HEK293 (cell line): ENCODE measurements at regions not wholly inside any gene's neighbourhood (a gene's known extent, or its start where the extent isn't known, plus 50 kb on each side); places are given as distances from the start of the nearest gene placed in this dataset.

Experiments
- CTCF ChIA-PET: fragments of 350-600 bp; formaldehyde crosslinking; extraction: SDS; loops from one replicate; lab custom pipeline; 2021; ENCODE audit warnings: antibody characterized with exemption; lab: Yijun Ruan, JAX
- POLR2A ChIA-PET: fragments of 300-600 bp; formaldehyde crosslinking; extraction: SDS; loops from one replicate; lab custom pipeline; 2020; ENCODE audit warnings: antibody characterized with exemption, inconsistent platforms; lab: Yijun Ruan, JAX
- H3K27ac ChIP-seq: fragments of 200-500 bp; sonication (Bioruptor generic); 2 replicates; pipeline ENCODE4 v1.5.1; 2014; ENCODE audit warnings: low read depth, low read length, control low read depth, inconsistent platforms; ENCODE audit errors: extremely low read depth
- H3K36me3 ChIP-seq, 2 experiments: fragments of 200-500 bp in 1 of 2; sonication (Bioruptor generic) in 1 of 2; 1 replicate in 1 of 2; 2 replicates in 1 of 2; pipeline ENCODE4 v1.5.1; 2014 to 2017; ENCODE audit warnings: inconsistent platforms in 2 of 2, low read length in 2 of 2; ENCODE audit not compliant: control insufficient read depth in 2 of 2, insufficient read depth in 1 of 2
- H3K4me1 ChIP-seq: fragments of 200-500 bp; sonication (Bioruptor generic); 2 replicates; pipeline ENCODE4 v1.5.1; 2014; ENCODE audit warnings: mild to moderate bottlenecking, low read length, inconsistent platforms; ENCODE audit not compliant: control insufficient read depth, insufficient read depth
- H3K4me3 ChIP-seq: 2 replicates; pipeline ENCODE4 v1.5.1; 2011; ENCODE audit warnings: low read depth, mild to moderate bottlenecking, control low read depth, low read length, moderate library complexity
- H3K9me3 ChIP-seq: fragments of 200-500 bp; sonication (Bioruptor generic); 2 replicates; pipeline ENCODE4 v1.5.1; 2014; ENCODE audit warnings: low read depth, low read length, inconsistent platforms; ENCODE audit not compliant: control insufficient read depth, insufficient read depth
- KLF1 ChIP-seq: fragments of 450-650 bp; formaldehyde crosslinking; IDR thresholded peaks from 2 replicates; pipeline ENCODE4 v1.5.1; 2016; ENCODE audit warnings: missing biosample characterization, missing genetic modification characterization
- KLF10 ChIP-seq: fragments of 450-650 bp; IDR thresholded peaks from 2 replicates; pipeline ENCODE4 v1.5.1; 2018; ENCODE audit warnings: missing biosample characterization, mild to moderate bottlenecking, missing genetic modification characterization
- PRDM1 ChIP-seq: fragments of 450-650 bp; formaldehyde crosslinking; IDR thresholded peaks from 2 replicates; pipeline ENCODE4; 2016; ENCODE audit warnings: missing biosample characterization, missing genetic modification characterization
- SETDB1 ChIP-seq: IDR thresholded peaks from one replicate; pipeline ENCODE4 v1.6.1; 2017; ENCODE audit warnings: mild to moderate bottlenecking, low read length, moderate library complexity, mixed read lengths; ENCODE audit not compliant: insufficient read length
- YY2 ChIP-seq: fragments of 450-650 bp; formaldehyde crosslinking; IDR thresholded peaks from 2 replicates; pipeline ENCODE4 v1.5.1; 2016; ENCODE audit warnings: missing biosample characterization, missing genetic modification characterization
- ZBTB1 ChIP-seq: fragments of 450-650 bp; formaldehyde crosslinking; IDR thresholded peaks from 2 replicates; pipeline ENCODE4 v1.5.1; 2016; ENCODE audit warnings: missing biosample characterization, missing genetic modification characterization
- ZBTB17 ChIP-seq: fragments of 450-650 bp; formaldehyde crosslinking; IDR thresholded peaks from 2 replicates; pipeline ENCODE4 v1.5.1; 2016; ENCODE audit warnings: missing biosample characterization, missing genetic modification characterization
- ZBTB21 ChIP-seq: fragments of 450-650 bp; formaldehyde crosslinking; IDR thresholded peaks from 2 replicates; pipeline ENCODE4 v1.5.1; 2017; ENCODE audit warnings: missing biosample characterization, missing genetic modification characterization
- ZFP69B ChIP-seq: fragments of 450-650 bp; formaldehyde crosslinking; IDR thresholded peaks from 2 replicates; pipeline ENCODE4 v1.5.1; 2016; ENCODE audit warnings: missing biosample characterization, missing genetic modification characterization
- ZNF184 ChIP-seq: fragments of 450-650 bp; IDR thresholded peaks from 2 replicates; pipeline ENCODE4 v1.5.1; 2018; ENCODE audit warnings: missing biosample characterization, mild to moderate bottlenecking, missing genetic modification characterization
- ZNF211 ChIP-seq: fragments of 450-650 bp; formaldehyde crosslinking; IDR thresholded peaks from 2 replicates; pipeline ENCODE4 v1.5.1; 2016; ENCODE audit warnings: low read depth, missing biosample characterization, missing genetic modification characterization
- ZNF350 ChIP-seq: fragments of 450-650 bp; formaldehyde crosslinking; IDR thresholded peaks from 2 replicates; pipeline ENCODE4 v1.5.0; 2017; ENCODE audit warnings: missing biosample characterization, mild to moderate bottlenecking, missing genetic modification characterization
- ZNF354C ChIP-seq: fragments of 450-650 bp; formaldehyde crosslinking; IDR thresholded peaks from 2 replicates; pipeline ENCODE4 v1.5.1; 2016; ENCODE audit warnings: missing biosample characterization, missing genetic modification characterization, low read depth, borderline replicate concordance
- ZNF514 ChIP-seq: fragments of 450-650 bp; formaldehyde crosslinking; IDR thresholded peaks from 2 replicates; pipeline ENCODE4 v1.5.1; 2016; ENCODE audit warnings: missing biosample characterization, missing genetic modification characterization
- ZNF530 ChIP-seq: fragments of 450-650 bp; formaldehyde crosslinking; IDR thresholded peaks from 2 replicates; pipeline ENCODE4 v1.5.1; 2016; ENCODE audit warnings: low read depth, missing biosample characterization, missing genetic modification characterization
- ZNF544 ChIP-seq: fragments of 450-650 bp; formaldehyde crosslinking; IDR thresholded peaks from 2 replicates; pipeline ENCODE4 v1.5.0; 2017; ENCODE audit warnings: missing biosample characterization, missing genetic modification characterization
- ZNF549 ChIP-seq: fragments of 450-650 bp; IDR thresholded peaks from 2 replicates; pipeline ENCODE4 v1.5.1; 2018; ENCODE audit warnings: missing biosample characterization, missing genetic modification characterization, mild to moderate bottlenecking, inconsistent platforms, moderate library complexity
- ZNF600 ChIP-seq: fragments of 450-650 bp; formaldehyde crosslinking; IDR thresholded peaks from 2 replicates; pipeline ENCODE4 v1.5.1; 2016; ENCODE audit warnings: missing biosample characterization, missing genetic modification characterization
- ZNF624 ChIP-seq: fragments of 450-650 bp; formaldehyde crosslinking; IDR thresholded peaks from 2 replicates; pipeline ENCODE4 v1.5.1; 2017; ENCODE audit warnings: missing biosample characterization, missing genetic modification characterization
- ZSCAN16 ChIP-seq: fragments of 450-650 bp; formaldehyde crosslinking; IDR thresholded peaks from 2 replicates; pipeline ENCODE4 v1.5.1; 2016; ENCODE audit warnings: missing biosample characterization, missing genetic modification characterization
- ZSCAN23 ChIP-seq: fragments of 450-650 bp; formaldehyde crosslinking; IDR thresholded peaks from 2 replicates; pipeline ENCODE4 v1.5.1; 2016; ENCODE audit warnings: missing biosample characterization, missing genetic modification characterization
- TF ChIP-seq, protein P1 (sequence below): fragments of 450-650 bp; formaldehyde crosslinking; IDR thresholded peaks from 2 replicates; pipeline ENCODE4 v1.5.1; 2016; ENCODE audit warnings: missing biosample characterization, missing genetic modification characterization
- TF ChIP-seq, protein P2 (sequence below): fragments of 450-650 bp; formaldehyde crosslinking; IDR thresholded peaks from 2 replicates; pipeline ENCODE4 v1.5.1; 2016; ENCODE audit warnings: missing biosample characterization, missing genetic modification characterization
- TF ChIP-seq, protein P3 (sequence below): fragments of 450-650 bp; formaldehyde crosslinking; IDR thresholded peaks from 2 replicates; pipeline ENCODE4 v1.5.1; 2016; ENCODE audit warnings: missing biosample characterization, missing genetic modification characterization
- TF ChIP-seq, protein P4 (sequence below): fragments of 450-650 bp; formaldehyde crosslinking; optimal IDR thresholded peaks from 2 replicates; pipeline ENCODE3; 2016; ENCODE audit warnings: missing biosample characterization, mild to moderate bottlenecking, missing genetic modification characterization
- TF ChIP-seq, protein P5 (sequence below): fragments of 450-650 bp; formaldehyde crosslinking; IDR thresholded peaks from 2 replicates; pipeline ENCODE4 v1.5.1; 2016; ENCODE audit warnings: missing biosample characterization, missing genetic modification characterization

DNA sequence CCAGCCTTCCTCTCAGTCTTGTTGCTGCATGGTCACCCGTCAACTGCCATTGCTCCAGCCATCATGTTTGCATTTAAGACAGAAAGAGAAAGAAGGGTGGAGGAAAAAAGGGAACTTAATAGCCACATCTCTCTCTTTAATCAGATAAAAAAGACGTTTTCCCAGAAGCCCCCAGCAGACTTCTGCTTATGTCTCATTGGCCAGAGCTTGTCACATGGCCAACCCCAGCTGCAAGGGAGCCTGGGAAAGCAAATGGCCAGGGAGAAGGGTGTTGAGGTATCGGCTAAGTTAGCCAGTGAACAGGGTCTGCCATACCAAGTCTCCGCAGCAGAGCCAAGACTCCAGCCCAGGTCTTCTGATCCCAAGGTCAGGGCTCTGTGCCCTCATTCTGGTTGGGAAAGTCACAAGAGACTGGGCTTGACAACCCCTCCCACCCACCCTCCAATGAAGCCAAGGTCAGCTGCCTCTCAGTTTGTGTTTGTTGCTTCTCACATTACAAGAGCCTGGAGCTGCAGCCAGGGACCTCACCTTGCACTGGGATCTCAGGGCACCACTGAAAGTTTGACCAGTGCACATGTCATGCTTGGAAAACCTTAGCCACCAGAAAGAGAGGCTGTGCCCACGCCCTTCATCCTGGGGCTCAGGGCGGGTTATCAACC lies 80.3 kb upstream of the LYZL2 start:
- H3K9me3 ChIP-seq = no peaks in the 10 kb centered on the region
- POLR2A ChIA-PET = no interaction called here
- H3K27ac ChIP-seq = no peak overlapping the region
- TF ChIP-seq ZNF530 (tag by site-specific recombination) = no peak
- no peak for TF ChIP-seq ZNF624 (tag by site-specific recombination)
- no peak for TF ChIP-seq ZNF549 (tag by site-specific recombination)
- no peak for TF ChIP-seq ZNF514
- TF ChIP-seq ZBTB17 (tag by site-specific recombination) = no peak
- TF ChIP-seq, protein P1, sequence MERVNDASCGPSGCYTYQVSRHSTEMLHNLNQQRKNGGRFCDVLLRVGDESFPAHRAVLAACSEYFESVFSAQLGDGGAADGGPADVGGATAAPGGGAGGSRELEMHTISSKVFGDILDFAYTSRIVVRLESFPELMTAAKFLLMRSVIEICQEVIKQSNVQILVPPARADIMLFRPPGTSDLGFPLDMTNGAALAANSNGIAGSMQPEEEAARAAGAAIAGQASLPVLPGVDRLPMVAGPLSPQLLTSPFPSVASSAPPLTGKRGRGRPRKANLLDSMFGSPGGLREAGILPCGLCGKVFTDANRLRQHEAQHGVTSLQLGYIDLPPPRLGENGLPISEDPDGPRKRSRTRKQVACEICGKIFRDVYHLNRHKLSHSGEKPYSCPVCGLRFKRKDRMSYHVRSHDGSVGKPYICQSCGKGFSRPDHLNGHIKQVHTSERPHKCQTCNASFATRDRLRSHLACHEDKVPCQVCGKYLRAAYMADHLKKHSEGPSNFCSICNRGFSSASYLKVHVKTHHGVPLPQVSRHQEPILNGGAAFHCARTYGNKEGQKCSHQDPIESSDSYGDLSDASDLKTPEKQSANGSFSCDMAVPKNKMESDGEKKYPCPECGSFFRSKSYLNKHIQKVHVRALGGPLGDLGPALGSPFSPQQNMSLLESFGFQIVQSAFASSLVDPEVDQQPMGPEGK (tag by site-specific recombination) = no peak
- no peak for TF ChIP-seq ZNF184 (tag by site-specific recombination)
- no peak for TF ChIP-seq ZNF600 (tag by site-specific recombination)
- no peaks in the 10 kb centered on the region for H3K4me1 ChIP-seq
- CTCF ChIA-PET = interaction anchor here (0.7 to 1.2 kb wide), 2 partner anchors 39 to 43 kb away, joined by 3 to 5 read pairs; no protein-coding TSS in a partner anchor
- H3K4me3 ChIP-seq = no peak overlapping the region
- no peaks in the 10 kb centered on the region for H3K36me3 ChIP-seq

DNA sequence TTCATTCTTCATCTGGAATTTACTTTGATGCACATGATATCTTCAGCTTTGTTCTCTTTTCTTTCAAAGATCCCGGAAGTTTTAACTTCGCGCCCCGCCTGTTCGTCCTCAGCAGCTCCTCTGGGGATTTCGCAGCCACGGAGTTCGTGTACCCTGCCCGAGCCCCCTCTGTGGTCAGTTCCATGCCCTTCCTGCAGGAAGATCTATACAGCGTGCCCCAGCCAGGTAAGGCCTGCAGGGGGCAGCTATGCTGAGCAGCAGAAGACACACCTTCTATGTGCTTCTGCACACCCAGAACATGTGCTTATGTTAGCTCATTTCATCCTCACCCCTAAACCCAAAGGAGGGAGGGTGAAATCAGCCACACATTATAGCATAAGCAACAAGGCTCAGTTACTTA lies 79.7 kb upstream of the LYZL2 start:
- ChIA-PET CTCF (interaction anchor here (0.7 to 1.3 kb wide), 4 partner anchors 22 to 70 kb away, joined by 3 to 5 read pairs (median 4); no protein-coding TSS in a partner anchor), POLR2A (no interaction called here)
- Histone ChIP-seq H3K4me3 (no peak overlapping the region), H3K4me1 (no peaks in the 10 kb centered on the region), H3K36me3 (no peaks in the 10 kb centered on the region), H3K9me3 (no peaks in the 10 kb centered on the region), H3K27ac (no peak overlapping the region)
- TF ChIP-seq, protein P2, sequence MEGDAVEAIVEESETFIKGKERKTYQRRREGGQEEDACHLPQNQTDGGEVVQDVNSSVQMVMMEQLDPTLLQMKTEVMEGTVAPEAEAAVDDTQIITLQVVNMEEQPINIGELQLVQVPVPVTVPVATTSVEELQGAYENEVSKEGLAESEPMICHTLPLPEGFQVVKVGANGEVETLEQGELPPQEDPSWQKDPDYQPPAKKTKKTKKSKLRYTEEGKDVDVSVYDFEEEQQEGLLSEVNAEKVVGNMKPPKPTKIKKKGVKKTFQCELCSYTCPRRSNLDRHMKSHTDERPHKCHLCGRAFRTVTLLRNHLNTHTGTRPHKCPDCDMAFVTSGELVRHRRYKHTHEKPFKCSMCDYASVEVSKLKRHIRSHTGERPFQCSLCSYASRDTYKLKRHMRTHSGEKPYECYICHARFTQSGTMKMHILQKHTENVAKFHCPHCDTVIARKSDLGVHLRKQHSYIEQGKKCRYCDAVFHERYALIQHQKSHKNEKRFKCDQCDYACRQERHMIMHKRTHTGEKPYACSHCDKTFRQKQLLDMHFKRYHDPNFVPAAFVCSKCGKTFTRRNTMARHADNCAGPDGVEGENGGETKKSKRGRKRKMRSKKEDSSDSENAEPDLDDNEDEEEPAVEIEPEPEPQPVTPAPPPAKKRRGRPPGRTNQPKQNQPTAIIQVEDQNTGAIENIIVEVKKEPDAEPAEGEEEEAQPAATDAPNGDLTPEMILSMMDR = no peak
- TF ChIP-seq ZFP69B (tag by site-specific recombination) (no peak), ZSCAN16 (no peak), PRDM1 (no peak), KLF1 (tag by site-specific recombination) (no peak), ZBTB1 (tag by site-specific recombination) (no peak), ZNF544 (tag by site-specific recombination) (no peak), SETDB1 (no peak), ZNF350 (tag by site-specific recombination) (no peak), ZNF354C (tag by site-specific recombination) (no peak), ZBTB21 (tag by site-specific recombination) (no peak), YY2 (tag by site-specific recombination) (no peak), ZSCAN23 (no peak), ZNF211 (tag by site-specific recombination) (no peak), KLF10 (tag by site-specific recombination) (no peak)
- TF ChIP-seq, protein P3, sequence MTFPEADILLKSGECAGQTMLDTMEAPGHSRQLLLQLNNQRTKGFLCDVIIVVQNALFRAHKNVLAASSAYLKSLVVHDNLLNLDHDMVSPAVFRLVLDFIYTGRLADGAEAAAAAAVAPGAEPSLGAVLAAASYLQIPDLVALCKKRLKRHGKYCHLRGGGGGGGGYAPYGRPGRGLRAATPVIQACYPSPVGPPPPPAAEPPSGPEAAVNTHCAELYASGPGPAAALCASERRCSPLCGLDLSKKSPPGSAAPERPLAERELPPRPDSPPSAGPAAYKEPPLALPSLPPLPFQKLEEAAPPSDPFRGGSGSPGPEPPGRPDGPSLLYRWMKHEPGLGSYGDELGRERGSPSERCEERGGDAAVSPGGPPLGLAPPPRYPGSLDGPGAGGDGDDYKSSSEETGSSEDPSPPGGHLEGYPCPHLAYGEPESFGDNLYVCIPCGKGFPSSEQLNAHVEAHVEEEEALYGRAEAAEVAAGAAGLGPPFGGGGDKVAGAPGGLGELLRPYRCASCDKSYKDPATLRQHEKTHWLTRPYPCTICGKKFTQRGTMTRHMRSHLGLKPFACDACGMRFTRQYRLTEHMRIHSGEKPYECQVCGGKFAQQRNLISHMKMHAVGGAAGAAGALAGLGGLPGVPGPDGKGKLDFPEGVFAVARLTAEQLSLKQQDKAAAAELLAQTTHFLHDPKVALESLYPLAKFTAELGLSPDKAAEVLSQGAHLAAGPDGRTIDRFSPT = no peak
- TF ChIP-seq, protein P4, sequence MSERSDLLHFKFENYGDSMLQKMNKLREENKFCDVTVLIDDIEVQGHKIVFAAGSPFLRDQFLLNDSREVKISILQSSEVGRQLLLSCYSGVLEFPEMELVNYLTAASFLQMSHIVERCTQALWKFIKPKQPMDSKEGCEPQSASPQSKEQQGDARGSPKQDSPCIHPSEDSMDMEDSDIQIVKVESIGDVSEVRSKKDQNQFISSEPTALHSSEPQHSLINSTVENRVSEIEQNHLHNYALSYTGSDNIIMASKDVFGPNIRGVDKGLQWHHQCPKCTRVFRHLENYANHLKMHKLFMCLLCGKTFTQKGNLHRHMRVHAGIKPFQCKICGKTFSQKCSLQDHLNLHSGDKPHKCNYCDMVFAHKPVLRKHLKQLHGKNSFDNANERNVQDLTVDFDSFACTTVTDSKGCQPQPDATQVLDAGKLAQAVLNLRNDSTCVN (tag by site-specific recombination) = no peak
- TF ChIP-seq, protein P5, sequence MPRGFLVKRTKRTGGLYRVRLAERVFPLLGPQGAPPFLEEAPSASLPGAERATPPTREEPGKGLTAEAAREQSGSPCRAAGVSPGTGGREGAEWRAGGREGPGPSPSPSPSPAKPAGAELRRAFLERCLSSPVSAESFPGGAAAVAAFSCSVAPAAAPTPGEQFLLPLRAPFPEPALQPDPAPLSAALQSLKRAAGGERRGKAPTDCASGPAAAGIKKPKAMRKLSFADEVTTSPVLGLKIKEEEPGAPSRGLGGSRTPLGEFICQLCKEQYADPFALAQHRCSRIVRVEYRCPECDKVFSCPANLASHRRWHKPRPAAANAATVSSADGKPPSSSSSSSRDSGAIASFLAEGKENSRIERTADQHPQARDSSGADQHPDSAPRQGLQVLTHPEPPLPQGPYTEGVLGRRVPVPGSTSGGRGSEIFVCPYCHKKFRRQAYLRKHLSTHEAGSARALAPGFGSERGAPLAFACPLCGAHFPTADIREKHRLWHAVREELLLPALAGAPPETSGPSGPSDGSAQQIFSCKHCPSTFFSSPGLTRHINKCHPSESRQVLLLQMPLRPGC (tag by site-specific recombination) = no peak
